HUES64 (cell line): ENCODE measurements at regions not wholly inside any gene's neighbourhood (a gene's known extent, or its start where the extent isn't known, plus 50 kb on each side); places are given as distances from the start of the nearest gene placed in this dataset.

Experiments
- H3K27ac ChIP-seq: 2 replicates; pipeline ENCODE4 v1.7.0; 2013; ENCODE audit warnings: low read depth, low read length, inconsistent platforms
- H3K27me3 ChIP-seq: 2 replicates; pipeline ENCODE4 v1.6.1; 2013; ENCODE audit warnings: mild to moderate bottlenecking, low read length; ENCODE audit not compliant: insufficient read depth
- H3K36me3 ChIP-seq: 2 replicates; pipeline ENCODE4 v1.6.1; 2013; ENCODE audit warnings: mild to moderate bottlenecking, low read length; ENCODE audit not compliant: insufficient read depth
- H3K4me1 ChIP-seq: 2 replicates; pipeline ENCODE4 v1.6.1; 2013; ENCODE audit warnings: mild to moderate bottlenecking, low read length, moderate library complexity; ENCODE audit not compliant: insufficient read depth
- H3K4me3 ChIP-seq: 2 replicates; pipeline ENCODE4 v1.5.1; 2013; ENCODE audit warnings: mild to moderate bottlenecking, low read length, moderate library complexity
- H3K9ac ChIP-seq: 2 replicates; pipeline ENCODE4 v1.6.1; 2013; ENCODE audit warnings: mild to moderate bottlenecking, low read depth, low read length
- H3K9me3 ChIP-seq: 2 replicates; pipeline ENCODE4 v1.6.1; 2013; ENCODE audit warnings: low read depth, low read length; ENCODE audit not compliant: insufficient read depth
- WGBS: fragments of 150-250, 120-280 bp; methylation state at CpG from one replicate; pipeline ENCODE4 v1.1.7; 2013; ENCODE audit warnings: missing lambda C conversion rate; 5-methylcytosine and 5-hydroxymethylcytosine counted together

DNA sequence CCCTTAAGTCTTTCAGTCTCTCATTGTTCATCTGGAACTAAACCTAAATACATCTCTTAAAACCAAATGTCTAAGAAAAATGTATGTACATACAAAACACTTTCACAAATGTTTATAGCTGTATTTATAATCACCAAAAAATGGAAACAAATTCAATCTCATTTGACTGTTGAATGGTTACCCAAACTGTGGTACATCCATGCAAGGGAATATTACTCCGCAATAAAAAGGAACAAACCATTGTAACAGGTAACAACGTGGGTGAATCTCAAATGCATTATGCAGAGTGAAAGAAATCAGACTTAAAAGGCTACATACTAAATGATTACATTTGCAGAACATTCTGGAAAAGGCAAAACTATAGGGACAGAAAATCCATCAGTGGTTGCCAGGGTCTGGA lies 425.2 kb downstream of the COG6 start:
- Histone ChIP-seq H3K27ac (no peak overlapping the region), H3K36me3 (no peaks in the 10 kb centered on the region), H3K4me1 (no peaks in the 10 kb centered on the region; the same call in 1 of the 2 replicates), H3K27me3 (no peaks in the 10 kb centered on the region), H3K4me3 (no peak overlapping the region), H3K9me3 (peaks cover 7% of the 10 kb centered on the region; the same call in 1 of the 2 replicates), H3K9ac (no peak overlapping the region)
- WGBS: 100% methylated on average over 2 of the region's 2 CpGs

DNA sequence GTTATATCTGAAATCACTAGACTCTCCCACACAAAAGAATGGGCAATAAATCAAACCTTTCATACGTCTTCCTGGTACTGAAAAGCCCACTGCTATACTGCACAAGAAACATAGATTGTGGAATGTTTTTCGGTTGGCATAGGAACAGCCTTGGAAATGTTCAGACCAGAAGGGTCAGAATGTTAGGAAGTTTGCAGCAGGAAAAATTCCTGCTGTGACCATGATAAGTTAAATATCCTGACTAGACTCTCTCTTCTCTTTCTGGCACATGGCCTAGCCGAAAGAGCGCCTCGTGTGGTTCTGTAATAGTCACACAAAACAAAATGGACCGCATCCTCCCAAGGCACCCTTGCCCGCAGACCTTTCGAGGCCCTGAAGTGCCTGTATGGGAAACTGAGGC lies 427.2 kb downstream of the COG6 start:
- WGBS: 96% methylated on average over 8 of the region's 8 CpGs
- Histone ChIP-seq H3K4me1 (no peaks in the 10 kb centered on the region; the same call in 1 of the 2 replicates), H3K9ac (no peak overlapping the region), H3K27ac (no peak overlapping the region), H3K9me3 (peaks cover 7% of the 10 kb centered on the region; the same call in 1 of the 2 replicates), H3K36me3 (no peaks in the 10 kb centered on the region), H3K27me3 (no peaks in the 10 kb centered on the region), H3K4me3 (no peak overlapping the region)

DNA sequence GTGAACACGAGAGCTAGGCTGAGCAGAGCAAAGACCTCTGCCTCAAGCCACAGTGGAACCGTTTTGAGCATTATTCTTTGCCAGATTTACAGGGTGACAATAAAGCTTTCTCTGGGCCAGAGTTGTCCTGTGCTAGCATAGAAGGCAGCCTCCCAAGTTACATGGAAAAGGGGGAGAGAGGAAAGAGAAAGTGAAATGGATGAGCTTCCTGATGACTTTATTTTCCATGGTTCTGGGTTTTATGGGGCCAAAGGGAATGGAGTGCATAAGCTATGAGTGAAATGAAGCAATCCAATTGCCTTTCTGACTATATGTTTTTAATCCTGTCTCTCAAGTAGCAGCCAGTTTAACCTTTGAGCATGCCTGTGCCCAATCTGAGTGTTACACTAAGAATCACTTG lies 428.4 kb downstream of the COG6 start:
- peaks cover 7% of the 10 kb centered on the region; the same call in 1 of the 2 replicates for H3K9me3 ChIP-seq
- no peak overlapping the region for H3K9ac ChIP-seq
- no peaks in the 10 kb centered on the region for H3K27me3 ChIP-seq
- no peaks in the 10 kb centered on the region; the same call in 1 of the 2 replicates for H3K4me1 ChIP-seq
- H3K27ac ChIP-seq: no peak overlapping the region
- H3K36me3 ChIP-seq: no peaks in the 10 kb centered on the region
- 93% methylated on average over 2 of the region's 2 CpGs for WGBS
- no peak overlapping the region for H3K4me3 ChIP-seq

DNA sequence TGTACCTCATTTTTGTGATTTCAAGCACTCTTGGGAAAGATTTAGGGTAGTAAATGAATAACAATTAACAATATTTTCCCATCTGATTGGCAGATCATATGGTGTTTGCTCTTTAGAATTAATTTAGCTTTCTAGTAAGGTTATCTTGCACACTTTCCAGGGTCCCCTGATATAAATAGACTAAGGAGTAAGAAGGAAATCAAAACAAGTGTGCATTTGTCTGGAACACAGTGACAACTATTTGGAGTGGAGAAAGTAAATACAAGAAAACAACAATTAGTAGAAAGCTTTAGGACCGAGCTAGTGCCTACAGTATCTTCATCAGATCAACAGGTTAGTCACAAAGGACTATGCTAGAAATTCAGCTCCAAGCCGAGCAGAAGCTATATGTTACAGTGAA lies 429.5 kb downstream of the COG6 start:
- Histone ChIP-seq H3K9me3 (peaks cover 7% of the 10 kb centered on the region; the same call in 1 of the 2 replicates), H3K9ac (no peak overlapping the region), H3K4me1 (no peaks in the 10 kb centered on the region; the same call in 1 of the 2 replicates), H3K4me3 (no peak overlapping the region), H3K36me3 (no peaks in the 10 kb centered on the region), H3K27me3 (no peaks in the 10 kb centered on the region), H3K27ac (no peak overlapping the region)
- 96% methylated on average over 2 of the region's 2 CpGs for whole genome bisulfite sequencing

DNA sequence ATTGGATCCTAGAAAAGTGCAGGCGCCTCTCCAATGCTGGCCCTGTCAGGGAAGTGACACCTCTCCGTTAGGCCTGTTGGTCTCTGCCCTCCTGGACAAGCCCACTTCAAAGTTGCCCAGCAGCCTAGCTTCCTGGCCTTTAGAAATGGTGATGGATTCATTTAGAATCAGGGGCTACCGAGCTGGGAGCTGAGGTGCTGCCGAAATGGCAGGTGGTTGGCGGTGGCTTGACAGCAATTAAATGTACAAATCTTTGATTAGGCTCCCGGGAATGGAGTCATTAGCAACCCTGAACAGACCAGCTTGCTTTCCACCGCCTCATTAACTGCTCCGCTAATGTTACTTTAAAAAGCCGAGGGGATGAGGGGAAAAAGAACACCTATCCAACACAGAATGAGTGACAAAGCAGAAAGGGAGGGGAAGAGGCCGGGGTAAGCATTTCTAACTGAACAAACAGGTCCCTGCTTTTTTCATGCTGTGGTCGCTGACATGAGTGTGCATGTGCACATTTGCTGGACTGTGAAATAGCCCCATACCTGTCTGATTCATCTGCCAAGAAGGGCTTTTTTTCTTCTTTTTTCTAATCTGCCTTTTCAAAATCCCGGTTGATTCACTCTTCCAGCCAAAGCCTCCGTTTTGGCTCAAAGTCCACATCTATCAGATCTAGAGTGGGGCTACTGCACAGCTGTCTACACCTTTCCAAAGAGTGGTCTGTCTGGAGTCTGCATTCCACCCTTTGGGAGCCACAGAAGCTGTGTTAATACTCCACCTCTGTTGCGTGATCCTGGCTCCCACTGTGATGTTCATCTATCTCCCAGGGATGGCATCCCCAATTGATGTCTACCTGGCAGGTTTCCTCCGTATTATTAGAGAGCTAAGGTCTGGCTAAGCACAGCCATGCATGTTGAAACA lies 431.9 kb downstream of the COG6 start:
- no peaks in the 10 kb centered on the region; the same call in 1 of the 2 replicates for H3K4me1 ChIP-seq
- H3K27ac ChIP-seq: no peak overlapping the region
- no peak overlapping the region for H3K4me3 ChIP-seq
- WGBS: 63% methylated on average over 12 of the region's 15 CpGs
- H3K36me3 ChIP-seq: no peaks in the 10 kb centered on the region
- no peaks in the 10 kb centered on the region for H3K9me3 ChIP-seq
- no peaks in the 10 kb centered on the region for H3K27me3 ChIP-seq
- no peak overlapping the region for H3K9ac ChIP-seq

DNA sequence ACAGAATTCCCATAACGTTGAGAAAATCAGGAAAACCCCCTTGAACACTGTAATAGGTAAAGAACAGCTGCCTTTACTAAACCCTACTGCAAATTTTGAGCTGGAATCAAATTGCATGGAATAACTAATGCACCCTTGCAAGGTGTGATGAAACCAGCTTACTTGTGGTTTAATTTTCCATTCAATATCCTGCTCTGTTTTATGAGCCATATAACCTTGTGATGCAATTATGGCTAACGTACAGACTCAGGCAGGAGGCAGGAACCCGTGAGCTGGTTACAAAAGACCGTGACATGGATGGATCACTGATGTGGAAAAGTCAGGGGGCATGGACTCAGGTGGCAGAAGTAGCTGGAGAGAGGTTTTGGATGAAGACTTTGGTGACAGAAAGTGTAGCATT lies 438.6 kb downstream of the COG6 start:
- Histone ChIP-seq H3K4me3 (no peak overlapping the region), H3K27me3 (no peaks in the 10 kb centered on the region), H3K27ac (no peak overlapping the region), H3K4me1 (peaks cover 7% of the 10 kb centered on the region; the same call in 1 of the 2 replicates), H3K36me3 (no peaks in the 10 kb centered on the region), H3K9ac (no peak overlapping the region), H3K9me3 (peaks cover 3% of the 10 kb centered on the region; the same call in 1 of the 2 replicates)
- 84% methylated on average over 4 of the region's 4 CpGs for WGBS

DNA sequence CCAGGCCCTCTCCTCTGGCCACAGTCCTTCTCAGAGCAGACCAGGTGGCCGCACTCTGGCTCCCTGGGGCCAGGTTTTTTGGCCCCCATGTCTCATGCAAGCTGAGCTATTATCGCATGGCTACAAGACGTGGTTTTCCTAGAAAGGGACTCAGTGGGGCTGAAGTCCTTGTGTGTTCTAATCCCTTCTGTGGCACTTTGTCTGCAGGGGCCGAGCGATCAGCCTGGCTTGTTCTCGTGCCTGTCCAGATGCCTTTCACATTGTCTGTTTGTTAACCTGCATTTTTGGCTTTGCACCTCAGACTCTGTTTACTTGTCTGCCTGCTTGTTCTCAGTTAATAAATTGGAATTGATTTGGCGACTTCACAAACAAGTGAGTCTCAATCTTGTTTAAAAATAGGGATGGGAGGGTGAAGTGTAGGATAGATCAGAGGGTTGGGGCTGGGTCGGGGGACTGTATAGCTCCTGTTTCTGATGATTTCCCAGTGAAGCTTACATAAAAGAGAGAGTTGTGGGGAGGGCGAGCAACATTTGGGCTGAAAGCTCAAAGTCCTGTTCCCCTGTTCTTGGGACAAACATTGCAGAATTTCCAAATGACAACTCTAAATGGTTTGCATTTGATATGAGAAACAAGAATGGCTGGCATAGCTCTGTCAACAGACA lies 440.4 kb downstream of the COG6 start:
- H3K9me3 ChIP-seq: peaks cover 17% of the 10 kb centered on the region
- H3K9ac ChIP-seq: no peak overlapping the region
- H3K4me3 ChIP-seq: no peak overlapping the region
- H3K27ac ChIP-seq: no peak overlapping the region
- peaks cover 7% of the 10 kb centered on the region; the same call in 1 of the 2 replicates for H3K4me1 ChIP-seq
- H3K27me3 ChIP-seq: no peaks in the 10 kb centered on the region
- WGBS: 88% methylated on average over 9 of the region's 9 CpGs
- no peaks in the 10 kb centered on the region for H3K36me3 ChIP-seq

DNA sequence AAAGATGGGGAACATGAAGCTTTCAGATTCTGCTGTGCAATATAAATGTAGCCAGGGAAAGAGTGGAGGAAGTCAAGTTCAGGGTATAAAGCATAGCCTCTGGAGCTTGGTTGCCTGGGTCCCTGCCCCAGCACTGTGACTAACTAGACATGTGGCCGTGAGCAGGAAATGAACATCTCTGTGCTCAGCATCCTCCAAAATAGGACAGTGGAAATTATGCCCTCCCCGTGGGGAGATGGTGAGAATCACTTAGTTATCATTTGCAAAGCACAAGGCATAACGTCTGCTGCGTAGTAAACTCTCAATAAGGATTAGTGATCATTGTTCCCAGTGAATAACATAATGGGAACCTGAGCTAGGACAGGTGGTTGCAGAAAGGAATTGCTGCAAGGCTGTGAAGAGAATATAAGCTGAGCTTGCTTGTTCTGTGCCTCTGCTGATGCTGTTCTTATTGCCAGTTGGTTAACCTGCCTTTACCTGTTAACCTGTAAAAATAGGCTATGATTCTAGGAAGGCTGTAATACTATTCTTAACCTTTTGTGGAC lies 441.0 kb downstream of the COG6 start:
- Histone ChIP-seq H3K36me3 (no peaks in the 10 kb centered on the region), H3K27ac (no peak overlapping the region), H3K4me1 (peaks cover 7% of the 10 kb centered on the region; the same call in 1 of the 2 replicates), H3K9me3 (peaks cover 17% of the 10 kb centered on the region), H3K9ac (no peak overlapping the region), H3K4me3 (no peak overlapping the region), H3K27me3 (no peaks in the 10 kb centered on the region)
- 87% methylated on average over 4 of the region's 4 CpGs for WGBS

DNA sequence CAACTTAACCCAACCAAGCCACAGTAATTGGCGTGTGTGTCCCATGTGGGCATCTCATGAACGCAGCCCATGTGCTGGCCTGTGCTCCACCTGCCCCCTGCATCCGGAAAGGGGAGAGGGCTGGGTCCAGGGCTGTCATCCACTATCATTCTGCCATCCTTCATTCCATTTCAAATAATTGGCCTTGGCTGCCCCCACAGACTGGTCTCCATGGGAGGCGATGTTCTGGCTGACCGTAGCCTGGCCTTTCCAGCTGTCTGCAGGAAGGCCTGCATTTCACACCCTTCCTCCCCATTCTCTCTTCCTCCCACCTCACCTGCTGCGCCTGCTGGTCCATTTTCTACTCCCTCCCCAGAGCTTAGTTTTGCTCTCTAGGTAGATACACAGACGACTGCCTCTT lies 442.8 kb downstream of the COG6 start:
- H3K27me3 ChIP-seq: no peaks in the 10 kb centered on the region
- H3K9ac ChIP-seq: no peak overlapping the region
- 91% methylated on average over 7 of the region's 7 CpGs for WGBS
- H3K4me1 ChIP-seq: peaks cover 7% of the 10 kb centered on the region; the same call in 1 of the 2 replicates
- H3K27ac ChIP-seq: no peak overlapping the region
- H3K4me3 ChIP-seq: no peak overlapping the region
- H3K36me3 ChIP-seq: no peaks in the 10 kb centered on the region
- H3K9me3 ChIP-seq: peaks cover 17% of the 10 kb centered on the region

DNA sequence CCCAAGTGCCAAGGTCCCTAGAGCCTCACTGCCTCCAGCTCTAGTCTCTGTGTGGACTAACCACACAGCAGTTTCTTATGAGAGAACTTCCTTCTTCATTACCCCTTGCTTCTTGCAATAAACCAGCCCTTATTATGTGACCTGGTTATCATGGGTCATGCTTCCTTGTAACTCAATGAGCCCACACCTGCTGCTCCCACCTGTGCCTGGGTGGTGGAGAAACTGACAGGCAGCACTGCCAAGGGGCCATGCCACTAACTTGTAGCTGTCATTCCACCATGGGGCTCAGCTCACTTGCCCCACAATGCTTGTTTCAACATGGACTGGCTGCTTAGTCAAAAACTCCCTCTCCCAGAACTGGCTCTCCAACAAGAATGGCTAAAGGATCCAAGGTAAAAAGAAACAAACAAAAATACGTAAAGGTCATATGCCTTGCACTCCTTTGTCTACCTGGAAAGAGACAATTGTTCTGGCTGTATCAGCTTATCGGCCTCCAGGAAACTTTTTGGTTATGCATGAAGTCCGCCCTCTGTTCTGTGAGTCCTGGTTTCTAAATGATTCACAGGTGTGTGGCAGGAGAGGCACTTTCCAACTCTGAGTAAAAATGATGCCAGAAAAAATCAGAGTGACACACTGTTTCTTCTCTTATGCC lies 446.4 kb downstream of the COG6 start:
- Histone ChIP-seq H3K27me3 (no peaks in the 10 kb centered on the region), H3K9me3 (peaks cover 17% of the 10 kb centered on the region), H3K4me1 (peaks cover under 1% of the 10 kb centered on the region; the same call in 1 of the 2 replicates), H3K27ac (no peak overlapping the region), H3K4me3 (no peak overlapping the region), H3K9ac (no peak overlapping the region), H3K36me3 (no peaks in the 10 kb centered on the region)
- 93% methylated on average over 3 of the region's 3 CpGs for WGBS
